PC-9 (cell line): ENCODE measurements at regions not wholly inside any gene's neighbourhood (a gene's known extent, or its start where the extent isn't known, plus 50 kb on each side); places are given as distances from the start of the nearest gene placed in this dataset.

Experiments
- BruUV-seq: library from RNA; stranded (reverse); fragments of 400-500 nt; replicated peaks from 2 replicates; lab custom pipeline; 2021; lab: Mats Ljungman, UMichigan
- CTCF ChIA-PET: fragments of 300-600 bp; sonication (Branson Sonifier 250); formaldehyde crosslinking; loops from one replicate; lab custom pipeline; 2022; ENCODE audit warnings: antibody characterized with exemption; lab: Charles Lee
- POLR2A ChIA-PET: fragments of 300-600 bp; sonication (Branson Sonifier 250); formaldehyde crosslinking; loops from one replicate; lab custom pipeline; 2022; ENCODE audit warnings: antibody characterized with exemption; ENCODE audit not compliant: unreplicated experiment; lab: Charles Lee
- DNase-seq, 2 experiments: peaks; one replicate each; pipeline versions ENCODE4 v3.0.0 to v3.0.0-alpha.2; 2015 to 2022; ENCODE audit warnings: mixed read lengths in 1 of 2
- H2AFZ ChIP-seq: fragments of 200-600 bp; sonication (generic); 2 replicates; pipeline ENCODE4 v1.8.1; 2017; ENCODE audit warnings: antibody characterized with exemption
- H3F3A ChIP-seq: fragments of 200-600 bp; sonication (generic); 2 replicates; pipeline ENCODE4 v1.8.1; 2017; ENCODE audit warnings: antibody characterized with exemption, mild to moderate bottlenecking, low read depth; ENCODE audit not compliant: insufficient read depth
- H3K27ac ChIP-seq: fragments of 200-600 bp; sonication (generic); 2 replicates; pipeline ENCODE4 v1.6.1; 2016; ENCODE audit warnings: mixed run types
- H3K27me3 ChIP-seq: fragments of 200-600 bp; sonication (generic); 2 replicates; pipeline ENCODE4 v1.6.1; 2016; ENCODE audit warnings: low read depth, mixed run types; ENCODE audit not compliant: insufficient read depth
- H3K36me3 ChIP-seq: fragments of 200-600 bp; sonication (generic); 2 replicates; pipeline ENCODE4 v1.6.1; 2016; ENCODE audit warnings: low read depth, mixed run types
- H3K4me1 ChIP-seq: fragments of 200-600 bp; sonication (generic); replicated peaks from 2 replicates; pipeline ENCODE4 v1.6.1; 2016; ENCODE audit warnings: mixed run types; ENCODE audit not compliant: insufficient read depth
- H3K4me2 ChIP-seq: fragments of 200-600 bp; sonication (generic); 2 replicates; pipeline ENCODE4 v1.6.1; 2017; ENCODE audit warnings: mixed run types
- H3K4me3 ChIP-seq: fragments of 200-600 bp; sonication (generic); 2 replicates; pipeline ENCODE4 v1.6.1; 2016; ENCODE audit warnings: mixed run types
- H3K79me2 ChIP-seq: fragments of 200-600 bp; sonication (generic); 2 replicates; pipeline ENCODE4 v1.6.1; 2017; ENCODE audit warnings: low read depth, mixed run types
- H3K9me2 ChIP-seq: fragments of 200-600 bp; sonication (generic); 2 replicates; pipeline ENCODE4 v1.8.1; 2017; ENCODE audit warnings: mild to moderate bottlenecking; ENCODE audit not compliant: insufficient read depth
- H3K9me3 ChIP-seq: fragments of 200-600 bp; sonication (generic); 2 replicates; pipeline ENCODE4 v1.8.1; 2016; ENCODE audit warnings: low read depth; ENCODE audit not compliant: insufficient read depth
- H4K20me1 ChIP-seq: fragments of 200-600 bp; sonication (generic); 2 replicates; pipeline ENCODE4 v1.8.1; 2017; ENCODE audit not compliant: insufficient read depth
- CTCF ChIP-seq: fragments of 200-600 bp; sonication (generic); conservative IDR thresholded peaks from 2 replicates; pipeline ENCODE4 v1.6.1; 2017; ENCODE audit warnings: mixed run types, antibody characterized with exemption, mild to moderate bottlenecking, moderate library complexity
- EZH2 ChIP-seq: fragments of 200-600 bp; sonication (generic); IDR thresholded peaks from 2 replicates; pipeline ENCODE4 v1.8.0; 2017; ENCODE audit warnings: antibody characterized with exemption, low read depth
- intact Hi-C: fragments of 100-400 bp; cut with micrococcal nuclease; formaldehyde crosslinking; loops from one replicate; pipeline ENCODE4 v1.10.0; 2022; ENCODE audit not compliant: unreplicated experiment

DNA sequence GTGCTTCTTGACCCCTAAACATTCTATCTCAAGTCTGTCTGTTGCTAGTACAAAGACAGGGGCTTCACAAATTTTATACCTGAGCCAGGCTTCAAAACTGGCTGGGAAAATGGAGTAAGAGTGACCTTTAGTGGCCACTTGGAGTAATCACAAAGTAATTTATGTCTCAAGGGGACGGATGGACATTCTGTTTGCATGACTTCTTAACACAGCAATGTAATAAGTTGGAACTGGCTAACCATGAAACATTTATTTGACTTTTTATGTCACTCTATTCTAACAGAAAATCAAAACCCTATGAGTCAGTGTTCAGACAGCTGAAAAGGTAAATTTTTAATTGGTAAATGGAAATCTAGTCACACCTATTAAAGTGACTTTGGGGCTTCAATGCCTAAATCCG is 600.6 kb downstream of the ANKRD50 start:
- CTCF ChIA-PET = no interaction called here
- Histone ChIP-seq H3K27me3 (no peaks in the 10 kb centered on the region), H3K4me2 (no peak overlapping the region), H3K9me2 (no peaks in the 10 kb centered on the region), H3K79me2 (no peaks in the 10 kb centered on the region), H3K36me3 (no peaks in the 10 kb centered on the region), H3K4me3 (no peak overlapping the region), H3K27ac (no peak overlapping the region), H3F3A (no peaks in the 10 kb centered on the region), H2AFZ (no peak overlapping the region), H4K20me1 (no peaks in the 10 kb centered on the region), H3K4me1 (no peaks in the 10 kb centered on the region), H3K9me3 (no peaks in the 10 kb centered on the region)
- no TSS peak for BruUV-seq
- POLR2A ChIA-PET = no interaction called here
- intact Hi-C loops = loop anchor here (2.0 to 10.0 kb wide), 9 partner anchors 150 to 1377 kb away; partner anchors contain the start of genes BBS12 and SPRY1
- TF ChIP-seq EZH2 (no peak), CTCF (peak; percentile 91)
- peak in 1 of 2 experiments; percentile 64 for DNase-seq

DNA sequence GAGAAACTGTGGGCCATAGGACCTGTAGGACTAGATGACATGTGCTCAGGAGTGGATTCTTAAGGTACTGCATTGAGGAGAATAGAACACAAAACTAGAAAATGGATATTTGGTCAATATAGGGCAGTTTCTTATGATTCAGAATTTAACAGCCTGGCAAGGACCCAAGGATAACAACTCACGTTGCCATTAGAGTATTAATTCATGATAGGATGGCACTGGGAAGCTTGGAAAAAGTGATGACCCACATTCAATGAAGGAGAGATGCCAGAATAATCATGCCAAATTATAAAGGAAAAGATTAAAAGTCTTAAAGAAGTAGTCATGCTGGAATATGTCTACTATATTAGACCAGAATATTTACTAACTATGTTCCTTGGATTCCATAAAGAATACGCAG is 594.5 kb downstream of the ANKRD50 start:
- no peak overlapping the region for H3K27ac ChIP-seq
- H3K9me2 ChIP-seq = no peaks in the 10 kb centered on the region
- no peak for DNase-seq
- intact Hi-C loops = loop anchor here (10.0 kb wide), 2 partner anchors 1167 to 1383 kb away; partner anchors contain the start of gene BBS12
- ChIA-PET CTCF (no interaction called here), POLR2A (no interaction called here)
- H4K20me1 ChIP-seq = no peaks in the 10 kb centered on the region
- no peak overlapping the region for H3K4me3 ChIP-seq
- no peaks in the 10 kb centered on the region for H3K79me2 ChIP-seq
- TF ChIP-seq EZH2 (no peak), CTCF (no peak)
- H2AFZ ChIP-seq = no peak overlapping the region
- no peaks in the 10 kb centered on the region for H3K27me3 ChIP-seq
- H3K4me2 ChIP-seq = no peak overlapping the region
- peaks cover 15% of the 10 kb centered on the region for H3K4me1 ChIP-seq
- H3K36me3 ChIP-seq = no peaks in the 10 kb centered on the region
- BruUV-seq = no TSS peak
- peaks cover 11% of the 10 kb centered on the region; the same call in 1 of the 2 replicates for H3K9me3 ChIP-seq
- H3F3A ChIP-seq = peaks cover 15% of the 10 kb centered on the region; the same call in 1 of the 2 replicates

DNA sequence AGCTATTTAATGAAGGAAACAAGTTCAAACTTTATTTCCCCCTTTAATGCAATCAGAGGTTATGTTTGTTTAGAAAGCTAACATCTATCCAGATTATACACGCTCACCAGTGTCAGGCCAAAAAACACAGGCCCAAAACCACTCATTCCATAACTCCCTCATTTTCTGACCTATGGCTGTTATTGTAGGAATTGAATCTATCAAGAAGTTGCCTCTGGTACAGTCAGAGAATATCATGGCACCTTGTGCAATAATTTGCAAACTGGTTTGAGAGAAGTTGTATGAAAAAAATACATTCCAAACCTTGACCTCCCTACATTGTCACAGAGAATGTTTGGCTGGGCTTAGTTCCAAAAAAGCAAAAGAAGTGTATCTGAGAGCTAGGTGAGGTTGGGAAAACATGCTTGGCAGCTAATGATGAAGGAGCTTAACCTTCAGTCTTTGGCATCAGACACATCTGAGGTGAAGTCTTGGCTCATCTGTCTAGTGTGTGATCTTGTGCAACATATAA is 591.0 kb downstream of the ANKRD50 start:
- H3K9me2 ChIP-seq = no peaks in the 10 kb centered on the region
- no peaks in the 10 kb centered on the region for H4K20me1 ChIP-seq
- ChIA-PET POLR2A (interaction anchor here (0.5 to 0.7 kb wide), 2 partner anchors 84 to 1115 kb away, joined by 6 to 7 read pairs; no protein-coding TSS in a partner anchor), CTCF (no interaction called here)
- peak overlapping the region; percentile 30; the same call in 1 of the 2 replicates for H3K27ac ChIP-seq
- H3K9me3 ChIP-seq = peaks cover 11% of the 10 kb centered on the region; the same call in 1 of the 2 replicates
- H3K4me2 ChIP-seq = no peak overlapping the region
- intact Hi-C loops = no loop called here
- no peaks in the 10 kb centered on the region for H3K27me3 ChIP-seq
- H3K4me3 ChIP-seq = no peak overlapping the region
- no TSS peak for BruUV-seq
- peak; percentile 39 to 90 for DNase-seq
- H3F3A ChIP-seq = peaks cover 15% of the 10 kb centered on the region; the same call in 1 of the 2 replicates
- TF ChIP-seq CTCF = no peak
- TF ChIP-seq EZH2 = no peak
- peaks cover 29% of the 10 kb centered on the region for H3K4me1 ChIP-seq
- no peak overlapping the region for H2AFZ ChIP-seq
- no peaks in the 10 kb centered on the region for H3K36me3 ChIP-seq
- H3K79me2 ChIP-seq = no peaks in the 10 kb centered on the region
